HepG2 (cell line): ENCODE measurements at regions not wholly inside any gene's neighbourhood (a gene's known extent, or its start where the extent isn't known, plus 50 kb on each side); places are given as distances from the start of the nearest gene placed in this dataset.

Source experiments
- CC2D1A ChIP-seq: sonication (generic); formaldehyde crosslinking; IDR thresholded peaks from 2 replicates; pipeline ENCODE4 v1.8.1; 2023; ENCODE audit warnings: mild to moderate bottlenecking, missing genetic modification reagents
- DNMT1 ChIP-seq: sonication (generic); formaldehyde crosslinking; IDR thresholded peaks from 2 replicates; pipeline ENCODE4 v1.5.1; 2020; ENCODE audit warnings: mild to moderate bottlenecking, missing genetic modification reagents
- GATAD1 ChIP-seq: IDR thresholded peaks from 2 replicates; pipeline ENCODE4 v1.6.1; 2016; ENCODE audit warnings: missing genetic modification reagents, missing compliant biosample characterization
- KDM1A ChIP-seq: IDR thresholded peaks from 2 replicates; pipeline ENCODE4 v1.6.1; 2016; ENCODE audit warnings: missing compliant biosample characterization
- MEIS2 ChIP-seq: sonication (generic); formaldehyde crosslinking; IDR thresholded peaks from 2 replicates; pipeline ENCODE4 v1.9.0; 2021; ENCODE audit warnings: mild to moderate bottlenecking, missing genetic modification reagents
- NBN ChIP-seq: fragments of 450-650 bp; conservative IDR thresholded peaks from 2 replicates; pipeline ENCODE4 v1.6.1; 2017
- PCBP2 ChIP-seq: fragments of 200-400 bp; formaldehyde crosslinking; optimal IDR thresholded peaks from 2 replicates; pipeline ENCODE3; 2018; ENCODE audit warnings: low read length, low read depth; ENCODE audit not compliant: poor library complexity, severe bottlenecking
- RBM39 ChIP-seq: fragments of 200-400 bp; formaldehyde crosslinking; IDR thresholded peaks from one replicate; pipeline ENCODE4 v1.6.1; 2018; ENCODE audit warnings: antibody characterized with exemption, mild to moderate bottlenecking, low read depth, low read length; ENCODE audit not compliant: poor library complexity, severe bottlenecking
- SMAD1 ChIP-seq: sonication (generic); formaldehyde crosslinking; IDR thresholded peaks from 2 replicates; pipeline ENCODE4 v1.4.0; 2020; ENCODE audit warnings: missing genetic modification reagents, low read depth, mild to moderate bottlenecking, borderline replicate concordance
- SP5 ChIP-seq: IDR thresholded peaks from 2 replicates; pipeline ENCODE4 v1.6.1; 2016; ENCODE audit warnings: low read depth, borderline replicate concordance
- TBX2 ChIP-seq: sonication (generic); formaldehyde crosslinking; IDR thresholded peaks from 2 replicates; pipeline ENCODE4 v1.5.0; 2020; ENCODE audit warnings: missing genetic modification reagents, mild to moderate bottlenecking, borderline replicate concordance
- TRIM24 ChIP-seq: sonication (generic); formaldehyde crosslinking; IDR thresholded peaks from 2 replicates; pipeline ENCODE4 v1.8.0; 2022; ENCODE audit warnings: mild to moderate bottlenecking, missing genetic modification reagents
- ZBTB38 ChIP-seq: sonication (generic); formaldehyde crosslinking; IDR thresholded peaks from 2 replicates; pipeline ENCODE4 v1.5.1; 2020; ENCODE audit warnings: mild to moderate bottlenecking, missing genetic modification reagents
- ZBTB42 ChIP-seq: sonication (generic); formaldehyde crosslinking; IDR thresholded peaks from 2 replicates; pipeline ENCODE4 v1.5.0; 2020; ENCODE audit warnings: mild to moderate bottlenecking, missing genetic modification reagents
- ZC3H4 ChIP-seq: sonication (generic); formaldehyde crosslinking; IDR thresholded peaks from 2 replicates; pipeline ENCODE4 v1.4.0; 2020; ENCODE audit warnings: missing genetic modification reagents, borderline replicate concordance
- ZNF468 ChIP-seq: sonication (generic); formaldehyde crosslinking; IDR thresholded peaks from 2 replicates; pipeline ENCODE4 v1.8.0; 2022; ENCODE audit warnings: mild to moderate bottlenecking, moderate library complexity, missing genetic modification reagents
- ZNF496 ChIP-seq: sonication (generic); formaldehyde crosslinking; IDR thresholded peaks from 2 replicates; pipeline ENCODE4 v1.8.1; 2023; ENCODE audit warnings: mild to moderate bottlenecking, moderate library complexity, missing genetic modification reagents; ENCODE audit not compliant: insufficient replicate concordance
- ZNF552 ChIP-seq: sonication (generic); formaldehyde crosslinking; IDR thresholded peaks from 2 replicates; pipeline ENCODE4 v1.9.0; 2022; ENCODE audit warnings: missing genetic modification reagents, mild to moderate bottlenecking, borderline replicate concordance
- ZNF737 ChIP-seq: sonication (generic); formaldehyde crosslinking; IDR thresholded peaks from 2 replicates; pipeline ENCODE4 v1.5.0; 2020; ENCODE audit warnings: missing genetic modification reagents, mild to moderate bottlenecking, borderline replicate concordance
- ZNF766 ChIP-seq: sonication (generic); formaldehyde crosslinking; IDR thresholded peaks from 2 replicates; pipeline ENCODE4 v1.5.0; 2020; ENCODE audit warnings: missing genetic modification reagents, borderline replicate concordance
- TF ChIP-seq, protein P1 (sequence below): sonication (generic); formaldehyde crosslinking; IDR thresholded peaks from 2 replicates; pipeline ENCODE4 v1.9.0; 2022; ENCODE audit warnings: missing genetic modification reagents, mild to moderate bottlenecking, borderline replicate concordance
- TF ChIP-seq, protein P2 (sequence below): sonication (generic); formaldehyde crosslinking; IDR thresholded peaks from 2 replicates; pipeline ENCODE4 v1.5.0; 2020; ENCODE audit warnings: mild to moderate bottlenecking, missing genetic modification reagents
- TF ChIP-seq, protein P3 (sequence below): sonication (generic); formaldehyde crosslinking; IDR thresholded peaks from 2 replicates; pipeline ENCODE4 v1.4.0; 2020; ENCODE audit warnings: low read depth, mild to moderate bottlenecking, missing genetic modification reagents
- TF ChIP-seq, protein P4 (sequence below): IDR thresholded peaks from 2 replicates; pipeline ENCODE4 v1.6.1; 2016; ENCODE audit warnings: missing genetic modification reagents, missing compliant biosample characterization
- TF ChIP-seq, protein P5 (sequence below): sonication (generic); formaldehyde crosslinking; IDR thresholded peaks from 2 replicates; pipeline ENCODE4 v1.5.0; 2020; ENCODE audit warnings: missing genetic modification reagents

DNA sequence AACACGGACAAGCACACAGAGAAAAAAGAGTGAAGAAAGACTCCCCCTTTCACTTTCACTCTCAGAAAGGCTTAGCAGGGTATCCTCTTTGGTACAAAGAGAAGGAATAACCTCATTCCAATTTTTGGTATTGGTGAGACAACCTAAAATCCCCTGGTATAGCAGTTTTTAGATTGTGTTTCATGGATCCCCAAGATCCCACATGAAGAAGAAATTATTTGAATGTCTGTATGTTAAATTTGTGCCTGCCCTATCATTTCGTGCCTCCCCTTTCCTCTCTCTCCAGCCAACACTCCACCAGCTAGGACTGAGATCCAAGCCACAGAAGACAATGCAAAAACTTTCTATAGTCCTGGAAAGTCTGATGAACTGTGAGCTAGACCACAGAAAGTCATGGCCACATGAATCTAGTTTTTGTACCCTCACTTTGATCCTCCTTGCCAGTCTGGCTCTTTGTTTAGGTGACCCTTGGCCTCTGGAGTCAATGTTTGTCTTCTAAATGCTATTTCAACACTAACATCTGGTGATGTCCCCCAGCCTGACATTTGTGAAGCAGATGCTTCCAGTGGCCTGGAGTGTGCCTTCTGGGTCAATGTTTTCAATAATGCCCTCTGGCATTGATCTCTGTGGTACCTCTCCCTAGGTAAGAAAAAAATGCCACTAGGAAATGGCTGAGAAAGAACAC is 181.9 kb upstream of the BMP4 start (continued):
- TF ChIP-seq TBX2 (CRISPR knock-in tag) (peak; percentile 94), ZNF737 (CRISPR knock-in tag) (no peak), ZBTB42 (peak; percentile 100), CC2D1A (no peak), GATAD1 (CRISPR knock-in tag) (peak; percentile 60), MEIS2 (peak; percentile 92), TRIM24 (CRISPR knock-in tag) (no peak; the same call in 1 of the 2 replicates), SP5 (peak; percentile 77), ZNF496 (CRISPR knock-in tag) (no peak), SMAD1 (no peak), ZC3H4 (no peak), KDM1A (CRISPR knock-in tag) (peak; percentile 88), RBM39 (no peak), ZNF468 (CRISPR knock-in tag) (no peak), PCBP2 (no peak), NBN (no peak), ZNF552 (CRISPR knock-in tag) (no peak), ZBTB38 (no peak), DNMT1 (no peak), ZNF766 (CRISPR knock-in tag) (no peak)
- TF ChIP-seq, protein P1, sequence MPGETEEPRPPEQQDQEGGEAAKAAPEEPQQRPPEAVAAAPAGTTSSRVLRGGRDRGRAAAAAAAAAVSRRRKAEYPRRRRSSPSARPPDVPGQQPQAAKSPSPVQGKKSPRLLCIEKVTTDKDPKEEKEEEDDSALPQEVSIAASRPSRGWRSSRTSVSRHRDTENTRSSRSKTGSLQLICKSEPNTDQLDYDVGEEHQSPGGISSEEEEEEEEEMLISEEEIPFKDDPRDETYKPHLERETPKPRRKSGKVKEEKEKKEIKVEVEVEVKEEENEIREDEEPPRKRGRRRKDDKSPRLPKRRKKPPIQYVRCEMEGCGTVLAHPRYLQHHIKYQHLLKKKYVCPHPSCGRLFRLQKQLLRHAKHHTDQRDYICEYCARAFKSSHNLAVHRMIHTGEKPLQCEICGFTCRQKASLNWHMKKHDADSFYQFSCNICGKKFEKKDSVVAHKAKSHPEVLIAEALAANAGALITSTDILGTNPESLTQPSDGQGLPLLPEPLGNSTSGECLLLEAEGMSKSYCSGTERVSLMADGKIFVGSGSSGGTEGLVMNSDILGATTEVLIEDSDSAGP (CRISPR knock-in tag): peak; percentile 32; the same call in 1 of the 2 replicates
- TF ChIP-seq, protein P2, sequence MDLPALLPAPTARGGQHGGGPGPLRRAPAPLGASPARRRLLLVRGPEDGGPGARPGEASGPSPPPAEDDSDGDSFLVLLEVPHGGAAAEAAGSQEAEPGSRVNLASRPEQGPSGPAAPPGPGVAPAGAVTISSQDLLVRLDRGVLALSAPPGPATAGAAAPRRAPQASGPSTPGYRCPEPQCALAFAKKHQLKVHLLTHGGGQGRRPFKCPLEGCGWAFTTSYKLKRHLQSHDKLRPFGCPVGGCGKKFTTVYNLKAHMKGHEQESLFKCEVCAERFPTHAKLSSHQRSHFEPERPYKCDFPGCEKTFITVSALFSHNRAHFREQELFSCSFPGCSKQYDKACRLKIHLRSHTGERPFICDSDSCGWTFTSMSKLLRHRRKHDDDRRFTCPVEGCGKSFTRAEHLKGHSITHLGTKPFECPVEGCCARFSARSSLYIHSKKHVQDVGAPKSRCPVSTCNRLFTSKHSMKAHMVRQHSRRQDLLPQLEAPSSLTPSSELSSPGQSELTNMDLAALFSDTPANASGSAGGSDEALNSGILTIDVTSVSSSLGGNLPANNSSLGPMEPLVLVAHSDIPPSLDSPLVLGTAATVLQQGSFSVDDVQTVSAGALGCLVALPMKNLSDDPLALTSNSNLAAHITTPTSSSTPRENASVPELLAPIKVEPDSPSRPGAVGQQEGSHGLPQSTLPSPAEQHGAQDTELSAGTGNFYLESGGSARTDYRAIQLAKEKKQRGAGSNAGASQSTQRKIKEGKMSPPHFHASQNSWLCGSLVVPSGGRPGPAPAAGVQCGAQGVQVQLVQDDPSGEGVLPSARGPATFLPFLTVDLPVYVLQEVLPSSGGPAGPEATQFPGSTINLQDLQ (CRISPR knock-in tag): no peak
- TF ChIP-seq, protein P3, sequence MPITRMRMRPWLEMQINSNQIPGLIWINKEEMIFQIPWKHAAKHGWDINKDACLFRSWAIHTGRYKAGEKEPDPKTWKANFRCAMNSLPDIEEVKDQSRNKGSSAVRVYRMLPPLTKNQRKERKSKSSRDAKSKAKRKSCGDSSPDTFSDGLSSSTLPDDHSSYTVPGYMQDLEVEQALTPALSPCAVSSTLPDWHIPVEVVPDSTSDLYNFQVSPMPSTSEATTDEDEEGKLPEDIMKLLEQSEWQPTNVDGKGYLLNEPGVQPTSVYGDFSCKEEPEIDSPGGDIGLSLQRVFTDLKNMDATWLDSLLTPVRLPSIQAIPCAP: peak; percentile 50; the same call in 1 of the 2 replicates
- TF ChIP-seq, protein P4, sequence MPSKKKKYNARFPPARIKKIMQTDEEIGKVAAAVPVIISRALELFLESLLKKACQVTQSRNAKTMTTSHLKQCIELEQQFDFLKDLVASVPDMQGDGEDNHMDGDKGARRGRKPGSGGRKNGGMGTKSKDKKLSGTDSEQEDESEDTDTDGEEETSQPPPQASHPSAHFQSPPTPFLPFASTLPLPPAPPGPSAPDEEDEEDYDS: peak; percentile 77
- TF ChIP-seq, protein P5, sequence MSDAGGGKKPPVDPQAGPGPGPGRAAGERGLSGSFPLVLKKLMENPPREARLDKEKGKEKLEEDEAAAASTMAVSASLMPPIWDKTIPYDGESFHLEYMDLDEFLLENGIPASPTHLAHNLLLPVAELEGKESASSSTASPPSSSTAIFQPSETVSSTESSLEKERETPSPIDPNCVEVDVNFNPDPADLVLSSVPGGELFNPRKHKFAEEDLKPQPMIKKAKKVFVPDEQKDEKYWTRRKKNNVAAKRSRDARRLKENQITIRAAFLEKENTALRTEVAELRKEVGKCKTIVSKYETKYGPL (CRISPR knock-in tag): no peak
